GM18508 (cell line): ENCODE measurements at regions not wholly inside any gene's neighbourhood (a gene's known extent, or its start where the extent isn't known, plus 50 kb on each side); places are given as distances from the start of the nearest gene placed in this dataset.

Experiments used
- ATAC-seq: cut with Tn5 transposase; IDR thresholded peaks from one replicate; pipeline ENCODE4 v1.9.1; 2021; ENCODE audit warnings: moderate number of reproducible peaks; ENCODE audit not compliant: insufficient read depth, unreplicated experiment

DNA sequence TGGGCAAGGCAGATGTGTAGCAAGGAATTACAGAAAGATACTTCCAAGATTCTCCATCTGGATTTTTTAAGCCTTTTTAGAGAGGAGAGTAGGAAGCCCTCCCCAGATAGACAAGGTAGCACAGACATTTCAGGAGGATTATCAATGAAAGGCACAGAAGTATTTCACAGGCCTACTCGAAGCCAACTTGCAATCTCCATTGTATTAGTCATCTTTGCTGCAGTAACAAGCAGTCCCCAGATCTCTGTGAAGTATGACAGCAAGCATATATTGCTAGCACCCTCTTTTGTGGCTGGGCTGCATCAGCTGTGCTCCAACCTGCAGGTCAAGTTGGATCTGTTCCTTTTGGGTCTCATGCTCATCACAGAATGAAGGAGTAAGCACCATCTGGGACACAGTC lies 101.6 kb downstream of the MAF start:
- no peak for ATAC-seq

DNA sequence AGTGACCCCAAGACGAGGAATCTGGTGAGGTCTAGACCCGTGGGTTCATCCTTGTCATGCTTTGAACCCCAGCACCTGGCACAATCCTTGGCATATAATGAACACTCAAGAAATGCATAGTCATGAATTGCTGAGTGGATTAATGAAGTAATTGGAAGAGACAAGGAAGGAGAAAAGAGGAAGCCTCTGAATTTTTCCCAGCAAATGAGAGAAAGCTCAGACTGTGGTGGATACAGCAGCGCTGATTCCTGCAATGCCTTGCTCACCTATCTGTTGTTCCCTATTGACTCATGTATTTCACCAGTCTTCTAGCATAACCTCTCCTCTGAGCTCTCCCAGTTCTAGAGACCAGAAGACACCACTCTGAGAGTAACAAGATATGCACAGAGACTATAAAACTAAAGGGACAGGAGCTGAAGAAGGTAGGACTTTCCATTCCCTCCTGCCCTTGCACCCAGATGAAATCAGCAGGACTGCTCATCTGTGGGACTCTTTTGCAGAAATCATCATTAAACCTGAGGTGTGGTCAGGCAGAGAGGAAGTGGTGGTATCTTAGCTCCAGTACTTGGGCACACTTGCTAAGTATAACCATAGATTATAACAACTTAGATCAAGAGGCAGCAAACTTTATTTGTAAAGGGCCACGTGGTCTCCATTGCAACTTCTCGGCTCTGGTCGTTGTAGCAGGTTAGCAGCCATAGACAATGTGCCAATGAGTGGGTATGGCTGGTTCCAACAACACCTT lies 102.8 kb downstream of the MAF start:
- ATAC-seq, result no peak

DNA sequence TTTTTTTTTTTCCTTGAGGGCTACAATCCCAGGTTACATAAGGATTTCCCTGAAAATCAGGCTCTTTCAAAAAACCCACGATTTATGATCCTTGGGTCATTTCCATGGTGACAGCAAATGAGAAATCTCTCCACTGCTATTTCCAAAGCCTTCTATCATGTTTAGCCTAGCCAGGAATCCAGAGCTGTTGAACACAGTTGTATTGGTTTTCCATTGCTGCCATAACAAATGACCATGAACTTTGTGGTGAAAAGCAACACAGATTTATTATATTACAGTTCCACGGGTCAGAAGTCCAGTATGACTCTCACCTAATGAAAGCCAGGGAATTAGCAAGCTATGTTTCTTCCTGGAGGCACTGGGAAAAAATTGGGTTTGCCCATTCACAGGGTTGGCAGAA lies 106.6 kb downstream of the MAF start:
- ATAC-seq, result no peak

DNA sequence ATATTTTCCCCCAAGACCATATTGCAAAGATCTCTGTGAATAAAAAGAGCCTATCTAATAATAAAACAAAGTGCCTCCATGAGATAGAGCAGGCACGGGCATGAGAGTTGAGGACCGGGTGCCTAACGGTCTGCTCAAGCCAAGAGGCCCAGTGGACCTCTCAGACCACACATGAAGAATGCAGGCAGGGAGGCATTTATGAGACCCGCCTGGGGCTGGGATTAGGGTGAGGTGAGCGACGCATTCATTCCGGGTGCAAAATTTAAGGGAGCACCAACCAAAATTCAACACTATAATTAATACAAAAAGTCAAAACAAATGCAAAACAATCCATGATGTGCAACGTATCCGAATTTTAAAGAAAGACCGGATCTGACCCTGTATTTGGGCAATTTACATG lies 108.5 kb downstream of the MAF start:
- no peak for ATAC-seq

DNA sequence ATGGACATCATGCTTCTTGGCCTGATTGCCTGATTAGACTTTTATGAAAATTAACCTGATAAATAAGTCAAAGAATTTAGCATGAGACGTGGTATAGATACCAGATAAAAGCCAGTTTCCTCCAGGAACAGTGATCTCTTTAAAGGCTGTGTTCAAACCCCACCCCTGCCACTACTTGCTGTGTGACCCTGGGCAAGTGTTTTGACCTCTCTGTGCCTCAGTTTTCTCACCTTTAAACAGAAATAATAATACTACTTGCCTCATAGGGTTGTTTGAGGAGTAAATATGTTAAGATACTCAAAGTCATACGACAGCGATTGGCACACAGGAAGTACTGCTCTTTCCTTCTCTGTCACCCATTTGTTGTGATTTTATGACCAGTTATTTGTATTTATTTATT lies 115.5 kb downstream of the MAF start:
- ATAC-seq, result no peak

DNA sequence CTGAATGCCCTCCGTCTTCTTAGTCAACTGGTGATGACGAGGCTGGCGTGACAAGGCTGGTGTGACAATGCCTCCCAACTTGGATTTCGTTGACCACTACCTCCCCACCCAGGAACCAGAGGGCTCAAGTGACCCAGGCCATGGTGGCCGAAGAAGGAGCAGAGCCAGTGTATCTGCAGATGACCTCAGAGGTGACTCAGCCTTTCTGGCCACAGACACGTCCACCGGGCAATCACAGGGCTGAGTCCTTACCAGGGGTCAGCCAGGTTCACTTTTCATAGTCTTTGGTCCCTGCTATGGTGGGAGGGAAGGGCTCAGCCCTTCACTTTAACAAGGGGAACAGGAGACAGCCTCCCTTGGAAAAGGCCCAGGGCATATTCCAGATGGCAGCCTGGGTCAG lies 116.3 kb downstream of the MAF start:
- ATAC-seq, result no peak

DNA sequence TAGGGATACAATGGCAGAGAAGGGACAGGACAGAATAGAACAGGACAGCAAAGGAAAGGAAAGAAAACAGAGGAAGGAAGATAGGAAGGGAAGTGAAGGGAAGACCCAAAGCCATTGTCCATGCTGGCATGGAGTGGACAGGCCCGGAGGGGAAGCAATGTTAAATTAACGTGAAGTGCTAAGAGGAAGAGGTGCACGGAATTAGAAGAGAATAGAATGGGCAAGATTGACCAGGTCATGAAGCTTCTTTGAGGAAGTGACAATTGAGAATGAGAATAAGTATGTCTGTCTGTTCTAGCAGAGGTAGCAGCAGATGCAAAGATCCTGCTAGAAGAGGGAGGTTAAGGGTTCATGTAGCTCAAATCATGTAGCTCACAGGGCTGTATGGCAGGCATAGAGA lies 117.2 kb downstream of the MAF start:
- no peak for ATAC-seq

DNA sequence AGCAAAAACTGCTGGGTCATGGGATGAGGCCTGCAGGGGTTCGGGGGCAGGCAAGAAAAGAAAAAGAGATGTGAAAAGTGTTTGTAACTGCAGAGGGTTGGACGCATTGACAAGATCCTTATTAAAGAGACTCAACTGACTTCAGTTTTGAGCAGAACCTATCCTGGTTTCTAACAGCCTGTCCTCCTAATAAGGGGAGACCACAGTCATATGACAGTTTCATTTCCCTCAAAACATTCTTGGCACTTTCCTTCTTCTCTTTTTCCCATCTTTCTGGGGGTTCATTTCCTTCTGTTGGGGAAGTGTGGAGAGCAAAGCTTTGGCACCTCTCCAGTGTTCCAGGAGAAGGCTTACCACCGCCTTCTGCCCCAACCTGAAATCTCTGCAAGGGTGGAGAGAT lies 118.5 kb downstream of the MAF start:
- no peak for ATAC-seq

DNA sequence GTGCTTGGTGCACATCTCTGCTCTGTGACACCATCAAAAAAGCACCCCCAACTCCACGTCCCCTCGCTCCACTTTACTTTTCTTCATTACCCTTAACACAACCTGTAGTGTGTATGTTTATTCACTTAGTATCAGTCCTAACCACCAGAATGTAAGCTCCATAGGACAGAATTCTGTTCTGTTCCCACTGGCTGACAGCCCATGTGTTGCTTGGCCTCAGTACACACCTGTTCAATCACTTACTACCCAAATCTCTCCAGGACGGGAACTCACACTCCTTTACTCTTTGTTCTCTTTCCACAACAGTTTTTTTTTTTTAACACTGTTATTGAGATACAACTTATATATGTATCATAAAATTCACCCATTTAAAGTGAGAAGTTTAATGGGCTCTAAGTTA lies 119.6 kb downstream of the MAF start:
- no peak for ATAC-seq

DNA sequence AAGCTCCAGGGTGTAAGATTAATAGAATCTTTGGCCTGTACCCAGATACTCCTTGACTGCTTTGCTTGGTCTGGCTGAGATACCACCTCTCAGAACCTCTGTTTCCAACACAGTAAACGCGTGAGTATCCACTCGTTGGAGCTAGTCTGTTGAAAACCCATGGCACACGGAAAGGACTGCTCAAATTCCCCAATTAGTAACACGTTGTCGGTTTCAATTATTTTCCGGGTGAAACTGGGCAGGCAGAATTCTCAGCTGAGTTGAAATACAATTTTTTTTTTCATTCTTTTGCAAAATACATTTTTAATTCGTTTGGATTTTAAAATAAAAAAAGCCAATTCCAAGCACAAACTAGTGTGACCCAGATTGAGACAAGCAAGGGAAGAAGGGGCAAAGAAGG lies 120.5 kb downstream of the MAF start:
- ATAC-seq, result no peak

DNA sequence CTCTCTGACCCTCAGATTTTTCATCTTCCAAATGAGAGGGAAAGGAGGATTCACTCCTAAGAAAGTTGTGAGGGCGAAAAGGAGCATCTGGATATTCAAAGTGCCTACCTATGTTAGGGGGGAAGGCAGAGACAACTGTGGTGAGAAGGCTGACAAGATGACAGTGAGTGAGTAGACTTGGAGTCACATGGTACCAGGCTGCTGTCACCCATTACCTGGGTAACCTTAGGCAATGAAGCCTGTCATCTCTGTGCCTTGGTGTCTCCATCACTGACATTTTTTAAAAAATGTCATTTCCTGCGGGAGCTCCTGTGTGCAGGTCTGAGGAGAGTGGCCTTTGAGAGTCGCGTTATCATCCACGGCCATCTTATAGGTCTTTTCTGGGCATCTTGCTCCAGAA lies 124.0 kb downstream of the MAF start:
- no peak for ATAC-seq

DNA sequence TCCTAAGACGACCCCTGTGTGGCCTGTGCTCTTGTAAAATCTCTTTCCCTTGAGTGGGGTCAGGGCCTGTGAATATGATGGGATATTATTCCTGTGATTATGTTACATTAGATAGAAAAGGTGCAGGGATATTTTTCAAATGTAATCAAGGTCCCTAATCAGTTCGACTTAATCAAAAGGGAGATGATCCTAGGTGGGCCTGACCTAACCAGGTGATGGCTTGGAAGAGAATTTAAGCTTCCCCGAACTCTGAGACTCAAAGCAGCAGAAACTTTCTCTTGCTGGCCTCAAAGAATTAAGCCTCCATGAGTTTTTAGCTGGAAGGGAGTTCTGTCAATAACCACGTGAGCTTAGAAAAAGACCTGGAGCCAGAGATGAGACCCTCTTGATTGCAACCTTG lies 124.7 kb downstream of the MAF start:
- ATAC-seq, result no peak

DNA sequence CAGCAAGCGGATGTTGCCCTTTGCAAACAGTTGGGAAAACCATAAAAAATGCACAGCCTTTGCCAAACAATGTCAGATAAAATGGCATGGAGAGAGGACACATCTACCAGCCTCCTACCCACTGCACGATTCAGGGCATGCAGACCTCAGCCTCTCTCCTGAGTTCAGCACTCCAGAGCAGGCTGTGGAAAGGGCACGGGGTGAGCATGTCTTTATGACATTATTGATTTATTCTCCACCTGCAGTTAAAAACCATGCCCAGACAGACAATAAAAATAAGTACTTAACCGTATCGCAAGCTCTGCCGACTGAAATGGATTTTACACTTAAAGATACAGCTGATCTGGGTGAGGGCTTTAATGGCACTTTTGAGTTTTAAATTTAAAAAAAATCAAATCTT lies 127.1 kb downstream of the MAF start:
- no peak for ATAC-seq

DNA sequence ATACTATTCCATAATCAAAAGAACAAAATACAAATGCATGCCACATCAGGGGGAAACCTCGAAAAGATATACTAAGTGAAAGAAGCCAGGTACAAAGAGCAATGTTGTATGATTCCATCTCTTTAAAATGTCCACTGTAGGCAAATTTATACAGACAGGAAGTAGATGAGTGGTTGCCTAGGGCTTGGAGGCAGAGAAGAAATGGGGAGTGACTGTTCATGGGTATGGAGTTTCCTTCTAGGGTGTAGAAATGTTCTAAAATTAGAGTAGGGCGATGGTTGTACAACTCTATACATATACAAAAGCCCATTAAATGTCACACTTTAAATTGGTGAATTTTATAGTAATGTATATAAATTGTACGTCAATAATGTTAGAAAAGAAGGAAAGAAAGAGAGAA lies 128.1 kb downstream of the MAF start:
- ATAC-seq, result no peak

DNA sequence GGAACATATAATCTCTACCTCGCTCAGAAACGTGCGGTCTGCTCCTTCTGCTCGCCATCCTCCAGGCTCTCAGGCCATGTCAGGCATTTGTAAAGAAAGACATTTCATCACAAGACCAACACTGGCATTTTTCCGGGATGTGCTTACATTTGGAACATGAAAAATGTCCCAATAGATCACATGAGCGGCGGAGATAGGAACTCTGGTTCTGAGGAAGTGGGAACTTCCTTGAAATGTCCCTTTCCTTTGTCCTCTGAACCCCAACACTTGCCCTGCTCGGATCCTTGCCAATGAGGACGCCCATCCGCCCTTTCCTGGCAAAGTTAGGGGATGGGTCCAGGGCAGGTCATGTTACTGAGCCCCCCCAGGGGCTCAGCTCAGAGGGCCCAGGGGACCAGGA lies 130.5 kb downstream of the MAF start:
- no peak for ATAC-seq

DNA sequence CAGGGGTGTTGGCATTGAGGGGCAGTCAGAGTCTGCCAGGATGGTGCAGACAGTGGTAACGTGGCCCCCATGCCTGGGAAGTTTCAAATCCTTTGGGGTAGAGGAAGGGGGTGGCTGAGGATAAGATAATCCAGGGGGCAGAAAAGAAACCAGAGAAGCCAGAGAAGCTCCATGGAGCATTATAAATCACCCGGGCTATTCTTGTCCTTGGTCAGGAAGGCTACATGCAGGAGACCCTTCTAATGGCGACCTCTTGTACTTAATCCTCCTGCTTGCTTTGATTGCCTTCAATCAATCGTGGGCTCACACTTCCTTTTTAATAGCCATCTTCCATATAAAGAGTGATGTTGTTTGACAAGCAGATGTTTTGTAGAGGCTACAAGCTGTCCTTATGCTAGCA lies 131.9 kb downstream of the MAF start:
- ATAC-seq, result no peak

DNA sequence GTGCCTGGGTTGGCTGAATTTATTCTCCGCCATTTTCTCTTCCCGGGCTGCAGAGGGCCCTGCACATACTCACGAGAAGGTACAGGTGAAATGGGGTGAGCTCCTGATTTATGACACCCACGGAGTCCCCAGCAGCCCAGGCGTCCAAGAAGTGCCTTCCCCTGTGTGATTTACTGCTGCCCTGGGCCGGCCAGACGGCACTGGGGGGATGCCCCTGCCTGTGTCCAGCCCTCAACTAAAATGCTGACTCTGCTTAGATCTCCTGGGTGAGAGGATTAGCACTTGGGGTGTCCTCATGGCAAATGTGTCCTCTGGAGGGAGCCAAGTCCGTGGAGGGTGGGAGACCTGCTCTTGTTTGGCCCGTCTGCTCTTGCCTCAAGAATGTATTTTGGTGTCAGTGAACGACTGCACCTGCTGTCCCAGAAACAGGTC lies 132.4 kb downstream of the MAF start:
- no peak for ATAC-seq

DNA sequence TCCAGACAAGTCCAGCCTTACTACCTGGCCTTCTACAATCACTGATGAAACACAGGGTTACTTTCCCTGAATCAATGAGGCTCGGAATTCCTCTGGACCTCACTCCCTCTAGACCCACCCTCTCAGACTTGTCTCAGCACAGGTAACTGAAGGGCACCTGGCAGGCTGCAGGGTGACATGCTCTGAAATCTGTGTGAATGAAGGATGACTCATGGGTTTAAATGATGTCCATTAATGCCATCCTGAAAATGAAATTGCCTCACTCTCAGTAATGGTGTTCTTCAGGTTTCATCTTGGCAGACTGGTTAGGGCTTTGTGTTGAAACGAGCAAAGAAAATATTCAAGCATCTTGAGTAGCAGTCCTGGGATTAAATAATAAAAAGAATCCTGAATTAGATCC lies 134.4 kb downstream of the MAF start:
- no peak for ATAC-seq

DNA sequence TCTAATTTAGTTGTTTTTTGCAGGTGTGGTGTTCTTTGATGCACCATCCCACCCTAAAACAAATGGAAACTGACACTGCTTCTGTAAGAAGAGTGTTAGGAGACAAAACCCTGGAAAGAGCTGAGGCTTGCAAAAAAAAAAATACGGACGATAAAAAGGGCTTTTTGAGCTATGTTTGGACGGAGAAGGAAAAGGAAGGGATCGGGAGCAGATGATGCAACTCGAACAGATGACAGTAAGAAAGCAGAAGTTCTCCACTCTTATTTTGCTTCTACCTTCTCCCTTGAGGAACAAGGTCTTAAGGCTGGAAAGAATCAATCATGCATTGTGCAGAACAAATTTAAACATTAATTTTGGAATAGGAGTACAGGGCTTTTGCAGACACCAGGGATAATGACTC lies 136.7 kb downstream of the MAF start:
- no peak for ATAC-seq

DNA sequence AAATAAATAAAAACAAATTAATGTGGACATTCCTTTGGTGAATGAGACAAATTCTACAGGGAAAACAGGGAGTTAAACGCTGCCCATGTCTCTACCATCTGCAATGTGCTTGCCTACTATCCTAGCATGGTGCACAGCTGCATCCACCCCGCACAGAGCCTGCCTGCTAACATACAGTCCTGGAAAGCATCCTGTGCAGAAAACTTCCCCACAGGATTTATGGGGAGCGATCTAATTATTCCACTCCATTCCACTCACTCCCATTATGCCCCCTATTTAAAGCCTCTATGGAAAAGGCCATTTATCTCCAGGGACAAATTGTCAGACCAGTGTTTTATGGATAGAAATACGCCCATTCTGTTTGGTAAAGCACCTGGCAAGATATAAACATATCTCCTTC lies 144.5 kb downstream of the MAF start:
- ATAC-seq, result no peak

DNA sequence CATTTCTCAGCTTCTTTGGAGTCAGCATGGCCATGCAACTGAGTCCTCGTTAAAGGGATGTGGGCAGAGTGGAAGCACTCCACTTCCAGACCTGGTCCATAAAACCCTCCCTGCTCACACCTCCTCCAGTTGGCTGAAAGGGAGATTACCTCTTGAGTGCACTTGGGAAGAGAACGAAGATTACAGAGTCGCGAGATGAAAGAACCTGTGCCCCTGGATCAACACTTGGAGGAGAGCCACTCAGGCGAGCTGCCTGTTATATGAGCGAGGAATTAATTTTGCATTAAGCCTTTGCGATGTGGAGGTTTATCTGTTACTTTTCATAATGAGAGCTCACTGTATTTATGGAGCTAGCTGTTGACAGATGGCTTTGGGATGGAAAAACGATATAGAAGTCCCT lies 147.9 kb downstream of the MAF start:
- ATAC-seq, result no peak

DNA sequence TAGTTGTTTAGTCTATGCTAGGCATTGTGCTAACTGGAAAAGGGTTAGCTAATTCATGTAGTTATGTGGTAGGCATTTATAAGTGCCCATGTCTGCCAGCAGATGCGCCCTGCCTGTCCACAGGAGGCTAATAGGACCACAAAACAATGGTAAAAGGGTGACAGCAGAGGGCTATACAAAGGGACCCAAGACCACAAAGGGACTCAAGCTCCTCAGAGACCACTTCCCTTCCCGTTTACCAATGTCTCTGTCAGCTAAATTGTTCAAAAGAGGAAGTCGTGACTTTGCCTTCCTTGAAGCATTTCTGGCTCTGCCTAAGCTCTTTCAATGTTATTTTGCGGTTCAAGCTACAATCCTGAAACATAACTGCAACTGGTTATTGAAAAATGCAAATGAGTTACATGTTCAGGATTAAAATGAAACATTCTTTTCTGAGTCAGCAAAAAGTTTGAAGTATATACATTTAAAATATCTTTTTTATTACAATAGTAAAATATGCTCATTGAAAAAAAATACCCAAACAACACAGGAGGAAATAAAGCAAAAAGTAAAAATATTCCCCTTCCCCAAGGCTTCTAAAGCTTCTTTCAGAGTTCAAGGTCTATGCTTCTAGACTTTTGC lies 149.2 kb downstream of the MAF start:
- ATAC-seq, result no peak
